ENCODE measurements at regions not wholly inside any gene's neighbourhood (a gene's known extent, or its start where the extent isn't known, plus 50 kb on each side); places are given as distances from the start of the nearest gene placed in this dataset.

- TF ChIP-seq CTCF (IDR thresholded peaks at IDR 0.05 in 8 of 11, conservative IDR thresholded peaks at IDR 0.05 in 3 of 11) (no peak), POLR2A (IDR thresholded peaks at IDR 0.05) (no peak)
Observed at GRCh38 chr12:54708826-54709225, 60.7 kb upstream of the DCD start.

Measured in spleen (tissue), 7 donors.